H1 (cell line): ENCODE measurements at regions not wholly inside any gene's neighbourhood (a gene's known extent, or its start where the extent isn't known, plus 50 kb on each side); places are given as distances from the start of the nearest gene placed in this dataset.

Experiments used
- CTCF ChIP-seq, 3 experiments: IDR thresholded peaks; 1 replicate in 2 of 3; 2 replicates in 1 of 3; pipeline versions ENCODE4 v1.5.1 to v1.6.1; 2011; ENCODE audit warnings: low read length in 3 of 3, mild to moderate bottlenecking in 3 of 3, inconsistent platforms in 2 of 3, low read depth in 1 of 3, moderate library complexity in 1 of 3; ENCODE audit not compliant: insufficient read depth in 1 of 3; ENCODE audit errors: control extremely low read depth in 1 of 3
- EZH2 ChIP-seq: fragments of 200-600 bp; sonication (generic); IDR thresholded peaks from 2 replicates; pipeline ENCODE4 v1.7.1; 2012; ENCODE audit warnings: low read depth, mild to moderate bottlenecking, moderate library complexity, low read length, inconsistent platforms; ENCODE audit not compliant: severe bottlenecking

DNA sequence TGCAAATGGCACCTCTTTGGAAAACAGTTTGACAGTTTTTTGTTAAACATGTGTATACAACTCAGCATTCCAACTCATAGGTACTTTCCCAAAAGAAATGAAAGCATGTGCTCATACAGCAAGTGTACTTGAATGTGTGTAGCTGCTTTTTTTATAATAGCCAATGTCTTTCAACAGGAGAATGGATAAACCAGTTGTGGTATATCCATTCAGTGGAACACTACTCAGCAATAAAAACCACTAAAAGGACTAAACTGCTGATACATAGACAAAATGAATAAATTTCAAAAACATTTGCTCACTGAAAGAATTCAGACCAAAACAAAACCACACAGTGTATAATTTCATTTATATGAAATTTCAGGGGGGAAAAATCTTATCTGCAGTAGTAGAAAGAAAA, 267.3 kb downstream of the NR2F1-AS1 start:
- TF ChIP-seq EZH2 (no peak), CTCF (IDR thresholded peaks at IDR 0.05; ENCODE audit: control extremely low read depth in 1 of 3, insufficient read depth in 1 of 3, low read depth in 1 of 3, low read length in 3 of 3) (no peak)
